Right lobe of liver (tissue), 6 donors: ENCODE measurements at regions not wholly inside any gene's neighbourhood (a gene's known extent, or its start where the extent isn't known, plus 50 kb on each side); places are given as distances from the start of the nearest gene placed in this dataset.

Source experiments
- ATAC-seq, 4 donors: fragments of 200-7000 bp; cut with Tn5 transposase; one replicate each; pipeline ENCODE4 v1.9.1; 2020; ENCODE audit warnings: mild to moderate bottlenecking in 4 of 4, moderate library complexity in 4 of 4
- DNase-seq, 3 donors: peaks; one replicate each; pipeline ENCODE4 v3.0.0-alpha.2; 2020
- H3K27ac ChIP-seq, 3 donors: fragments of 200-600 bp; one replicate each; pipeline ENCODE4 v1.8.0; 2022
- H3K27me3 ChIP-seq, 2 donors: fragments of 200-600 bp; one replicate each; pipeline ENCODE4 v1.8.0; 2022
- H3K36me3 ChIP-seq, 4 donors: fragments of 200-600 bp; sonication (generic) in 1 of 4; one replicate each; pipeline versions ENCODE4 v1.5.1 to v1.8.0; 2017 to 2022; ENCODE audit warnings: control low read depth in 1 of 4
- H3K4me1 ChIP-seq, 4 donors: fragments of 200-600 bp; sonication (generic) in 1 of 4; one replicate each; pipeline versions ENCODE4 v1.5.1 to v1.8.0; 2017 to 2022; ENCODE audit warnings: control low read depth in 1 of 4
- H3K4me3 ChIP-seq, 3 donors: fragments of 200-600 bp; one replicate each; pipeline ENCODE4 v1.8.0; 2022
- H3K9me3 ChIP-seq, 4 donors: fragments of 200-600 bp; sonication (generic) in 1 of 4; one replicate each; pipeline versions ENCODE4 v1.5.1 to v1.8.0; 2017 to 2022; ENCODE audit warnings: control low read depth in 1 of 4
- CTCF ChIP-seq, 4 donors: fragments of 200-600 bp in 3 of 4; fragments of 450-650 bp in 1 of 4; IDR thresholded peaks; one replicate each; pipeline versions ENCODE4 v1.5.1 to v1.8.0; 2016 to 2022; ENCODE audit warnings: antibody characterized with exemption in 4 of 4, mild to moderate bottlenecking in 2 of 4
- POLR2A ChIP-seq: fragments of 450-650 bp; IDR thresholded peaks from one replicate; pipeline ENCODE4 v1.6.1; 2017; ENCODE audit warnings: antibody characterized with exemption, mild to moderate bottlenecking
- WGBS: methylation state at CpG from one replicate; pipeline ENCODE4 v1.1.6; 2018; ENCODE audit warnings: low coverage, low lambda C conversion rate; ENCODE audit not compliant: insufficient coverage; ENCODE audit errors: missing lambda C conversion rate; 5-methylcytosine and 5-hydroxymethylcytosine counted together
- intact Hi-C, 2 donors: fragments of 100-400 bp; cut with DNase I; formaldehyde crosslinking; loops; one replicate each; pipeline versions ENCODE4 v1.11.2 to v1.14.1; 2022
- donor health status: DM: no; HTN: yes; CAD: no.
- donor health status: DM: no; HTN: no; CAD: no.
- donor health status: DM: no; HTN: no; CAD: no.
- donor health status: DM: no; HTN: yes; CAD: no.
- donor health status: DM: no; HTN: yes; CAD: no.

- no peak for TF ChIP-seq CTCF (IDR thresholded peaks at IDR 0.05)
- TF ChIP-seq POLR2A, result no peak
- Histone ChIP-seq H3K27ac (no peak overlapping the region), H3K36me3 (no peaks in the 10 kb centered on the region), H3K9me3 (no peaks in the 10 kb centered on the region), H3K4me3 (no peak overlapping the region), H3K27me3 (no peaks in the 10 kb centered on the region), H3K4me1 (no peaks in the 10 kb centered on the region)
- ATAC-seq (no peak), DNase-seq (no peak)
- intact Hi-C loops, result no loop called here
- 27% methylated on average over 2 of the region's 2 CpGs for WGBS
Measured at GRCh38 chr2:220930271-220931076, 641.6 kb downstream of the EPHA4 start.

- DNase-seq, result no peak
- no peak overlapping the region for H3K4me3 ChIP-seq
Measured at GRCh38 chr2:220931491-220931890, 640.6 kb downstream of the EPHA4 start.

GRCh38 chr2:220932041-220932440, 640.1 kb downstream of the EPHA4 start:
- Histone ChIP-seq H3K9me3 (no peaks in the 10 kb centered on the region), H3K27ac (no peak overlapping the region), H3K36me3 (no peaks in the 10 kb centered on the region), H3K4me1 (no peaks in the 10 kb centered on the region), H3K4me3 (no peak overlapping the region), H3K27me3 (no peaks in the 10 kb centered on the region)
- no peak for ATAC-seq
- WGBS, result 60% methylated on average over 3 of the region's 3 CpGs
- DNase-seq, result no peak
- TF ChIP-seq POLR2A (no peak), CTCF (IDR thresholded peaks at IDR 0.05) (no peak)
- intact Hi-C loops, result no loop called here

More at GRCh38 chr2:220931491-220931890, 640.6 kb downstream of the EPHA4 start:
- H3K36me3 ChIP-seq, result no peaks in the 10 kb centered on the region
- H3K27ac ChIP-seq, result no peak overlapping the region
- no peak for ATAC-seq
- TF ChIP-seq POLR2A, result no peak
- no peak for TF ChIP-seq CTCF (IDR thresholded peaks at IDR 0.05)
- no peaks in the 10 kb centered on the region for H3K27me3 ChIP-seq
- intact Hi-C loops, result no loop called here
- no peaks in the 10 kb centered on the region for H3K4me1 ChIP-seq
- H3K9me3 ChIP-seq, result no peaks in the 10 kb centered on the region

GRCh38 chr2:220935789-220936321, 636.2 kb downstream of the EPHA4 start:
- Histone ChIP-seq H3K36me3 (no peaks in the 10 kb centered on the region), H3K4me1 (no peaks in the 10 kb centered on the region), H3K27ac (no peak overlapping the region), H3K4me3 (no peak overlapping the region), H3K9me3 (no peaks in the 10 kb centered on the region), H3K27me3 (no peaks in the 10 kb centered on the region)
- DNase-seq (no peak), ATAC-seq (no peak)
- TF ChIP-seq CTCF (IDR thresholded peaks at IDR 0.05) (no peak), POLR2A (no peak)
- intact Hi-C loops, result no loop called here
- WGBS, result 62% methylated on average over 7 of the region's 8 CpGs
